Thoracic aorta (tissue), 2 donors: ENCODE measurements at regions not wholly inside any gene's neighbourhood (a gene's known extent, or its start where the extent isn't known, plus 50 kb on each side); places are given as distances from the start of the nearest gene placed in this dataset.

Experiments used
- ATAC-seq: fragments of 150-250 bp; one replicate; pipeline ENCODE4 v1.8.0; 2017; ENCODE audit warnings: low read depth; ENCODE audit not compliant: insufficient number of reproducible peaks, low FRiP score
- DNase-seq: peaks from one replicate; pipeline ENCODE4 v3.0.0-alpha.2; 2020; ENCODE audit warnings: low spot score
- H3K27ac ChIP-seq, 2 donors: fragments of 200-600 bp; sonication (generic); 1 replicate in 1 of 2; 2 replicates in 1 of 2; pipeline ENCODE4 v1.5.1; 2016; ENCODE audit warnings: mild to moderate bottlenecking in 2 of 2, moderate library complexity in 2 of 2
- H3K27me3 ChIP-seq: fragments of 200-600 bp; sonication (generic); replicated peaks from 2 replicates; pipeline ENCODE4 v1.6.0; 2016; ENCODE audit warnings: mild to moderate bottlenecking; ENCODE audit not compliant: insufficient read depth
- H3K36me3 ChIP-seq: fragments of 200-600 bp; sonication (generic); one replicate; pipeline ENCODE4 v1.5.1; 2016
- H3K4me1 ChIP-seq, 2 donors: fragments of 200-600 bp; sonication (generic); 1 replicate in 1 of 2; 2 replicates in 1 of 2; pipeline versions ENCODE4 v1.5.1 to v1.6.0; 2016; ENCODE audit warnings: low read depth in 2 of 2, mild to moderate bottlenecking in 1 of 2; ENCODE audit not compliant: control insufficient read depth in 1 of 2
- H3K4me3 ChIP-seq: fragments of 200-600 bp; sonication (generic); 2 replicates; pipeline ENCODE4 v1.5.1; 2016; ENCODE audit warnings: mild to moderate bottlenecking
- H3K9me3 ChIP-seq: fragments of 200-600 bp; sonication (generic); 2 replicates; pipeline ENCODE4 v1.5.1; 2016
- CTCF ChIP-seq: fragments of 200-600 bp; sonication (generic); IDR thresholded peaks from one replicate; pipeline ENCODE4 v1.5.1; 2019; ENCODE audit warnings: antibody characterized with exemption

GRCh38 chr1:212217633-212218032 lies 67.6 kb upstream of the PPP2R5A start:
- no peak for ATAC-seq
- Histone ChIP-seq H3K27ac (no peak overlapping the region), H3K36me3 (no peaks in the 10 kb centered on the region), H3K4me3 (no peak overlapping the region), H3K9me3 (no peaks in the 10 kb centered on the region), H3K27me3 (no peaks in the 10 kb centered on the region), H3K4me1 (no peaks in the 10 kb centered on the region)
- DNase-seq, result no peak
- TF ChIP-seq CTCF, result no peak

GRCh38 chr1:212218065-212218464 lies 67.1 kb upstream of the PPP2R5A start:
- H3K27ac ChIP-seq, result no peak overlapping the region
- no peak overlapping the region for H3K4me3 ChIP-seq
- H3K9me3 ChIP-seq, result no peaks in the 10 kb centered on the region
- H3K27me3 ChIP-seq, result no peaks in the 10 kb centered on the region
- ATAC-seq (no peak), DNase-seq (no peak)
- H3K36me3 ChIP-seq, result no peaks in the 10 kb centered on the region
- no peak for TF ChIP-seq CTCF
- H3K4me1 ChIP-seq, result no peaks in the 10 kb centered on the region

- TF ChIP-seq CTCF, result no peak
- no peaks in the 10 kb centered on the region for H3K36me3 ChIP-seq
- H3K4me3 ChIP-seq, result no peak overlapping the region
- no peak for DNase-seq
- no peaks in the 10 kb centered on the region for H3K27me3 ChIP-seq
- no peak overlapping the region for H3K27ac ChIP-seq
- no peak for ATAC-seq
- no peaks in the 10 kb centered on the region for H3K9me3 ChIP-seq
- H3K4me1 ChIP-seq, result no peaks in the 10 kb centered on the region
Observed at GRCh38 chr1:212218911-212219310, 66.3 kb upstream of the PPP2R5A start.

GRCh38 chr1:212219679-212220463 lies 65.3 kb upstream of the PPP2R5A start:
- Histone ChIP-seq H3K27ac (no peak overlapping the region), H3K4me1 (no peaks in the 10 kb centered on the region)

GRCh38 chr1:212221801-212222200 lies 63.4 kb upstream of the PPP2R5A start:
- TF ChIP-seq CTCF, result no peak
- ATAC-seq (no peak), DNase-seq (no peak)
- H3K27ac ChIP-seq, result no peak overlapping the region
- H3K36me3 ChIP-seq, result no peaks in the 10 kb centered on the region
- H3K9me3 ChIP-seq, result no peaks in the 10 kb centered on the region
- H3K27me3 ChIP-seq, result no peaks in the 10 kb centered on the region
- no peak overlapping the region for H3K4me3 ChIP-seq
- H3K4me1 ChIP-seq, result no peaks in the 10 kb centered on the region

More at GRCh38 chr1:212219679-212220463, 65.3 kb upstream of the PPP2R5A start:
- Histone ChIP-seq H3K36me3 (no peaks in the 10 kb centered on the region), H3K4me3 (no peak overlapping the region), H3K9me3 (no peaks in the 10 kb centered on the region), H3K27me3 (no peaks in the 10 kb centered on the region)
- no peak for DNase-seq
- no peak for TF ChIP-seq CTCF
- no peak for ATAC-seq
